ENCODE measurements at regions not wholly inside any gene's neighbourhood (a gene's known extent, or its start where the extent isn't known, plus 50 kb on each side); places are given as distances from the start of the nearest gene placed in this dataset.

DNA sequence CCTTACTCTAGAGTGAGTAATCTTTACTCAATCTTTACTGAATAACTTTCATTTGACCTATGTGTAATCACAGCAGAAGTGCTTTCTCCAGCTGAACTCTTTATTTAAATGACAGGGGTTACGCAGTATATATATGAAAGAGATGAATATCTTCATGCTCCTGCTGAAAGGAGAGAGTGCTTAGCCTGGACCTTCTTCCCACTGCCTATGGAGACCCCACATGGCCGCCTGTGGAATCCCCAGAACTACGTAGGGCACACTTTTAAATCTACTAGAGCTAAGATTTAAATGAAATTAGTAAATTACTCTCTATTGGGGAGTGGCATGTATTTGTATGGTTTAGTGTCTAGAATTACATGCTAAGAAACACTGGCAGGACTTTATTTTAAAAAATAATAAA lies 391.2 kb downstream of the ANKRD50 start:
- no peak for DNase-seq (ENCODE audit: low read depth)

DNA sequence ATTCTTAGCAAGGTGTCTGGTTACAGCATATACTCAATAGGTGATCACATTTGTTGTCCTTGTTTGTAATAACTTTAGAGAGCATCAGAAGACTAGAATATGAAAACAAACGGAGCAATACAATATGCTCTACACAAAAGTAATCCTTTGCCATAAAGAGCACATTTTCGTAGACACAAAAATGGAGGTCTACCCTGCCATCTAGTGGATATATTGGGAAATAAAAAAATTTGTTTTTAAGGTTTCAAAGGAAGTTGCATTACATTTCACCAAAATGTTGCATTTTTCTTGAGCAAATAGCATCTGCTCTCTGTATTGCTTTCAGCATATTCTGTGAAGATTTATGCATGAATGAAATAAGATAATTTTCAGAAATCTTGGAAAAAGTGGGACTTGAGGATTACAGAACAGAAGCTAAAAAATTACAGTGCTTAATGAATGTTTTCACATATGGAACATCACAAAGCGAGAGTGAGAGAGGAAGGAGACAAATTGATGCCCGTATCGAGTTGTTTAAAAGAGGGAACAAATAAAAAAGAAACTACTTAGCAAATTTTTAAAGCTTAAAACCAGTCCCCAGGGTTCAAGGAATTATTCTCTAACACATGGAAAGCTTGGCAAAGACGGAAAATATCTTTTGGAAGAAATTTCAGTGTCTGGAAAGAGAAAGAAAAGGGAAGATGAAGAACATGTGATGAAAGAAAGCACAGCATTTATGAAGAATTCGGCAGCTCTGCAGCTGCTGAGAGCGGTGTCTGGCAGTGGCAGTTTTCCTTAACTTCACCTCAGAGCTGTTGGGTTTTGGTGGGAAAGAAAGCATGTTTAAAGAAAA lies 390.1 kb downstream of the ANKRD50 start:
- DNase-seq (ENCODE audit: low read depth), result no peak

DNA sequence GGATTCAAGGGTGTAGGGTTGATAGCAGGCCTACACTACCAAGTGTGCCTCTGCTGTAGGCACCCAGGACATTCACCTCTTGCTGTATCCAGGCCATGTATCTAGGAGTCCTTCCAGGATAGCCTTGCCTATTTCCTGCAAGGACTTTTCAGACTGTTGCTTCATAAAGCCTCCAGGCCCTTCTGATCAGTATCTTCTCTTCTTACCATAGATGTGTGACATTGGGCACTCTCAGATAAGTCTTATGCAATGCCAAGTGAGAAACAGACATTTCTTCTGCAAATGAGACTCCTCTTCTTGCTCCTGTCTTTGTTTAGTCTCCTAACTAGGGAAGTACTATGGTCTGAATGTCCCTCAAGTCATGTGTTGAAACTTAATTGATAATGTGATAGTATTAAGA lies 386.8 kb downstream of the ANKRD50 start:
- DNase-seq (ENCODE audit: low read depth), result no peak

DNA sequence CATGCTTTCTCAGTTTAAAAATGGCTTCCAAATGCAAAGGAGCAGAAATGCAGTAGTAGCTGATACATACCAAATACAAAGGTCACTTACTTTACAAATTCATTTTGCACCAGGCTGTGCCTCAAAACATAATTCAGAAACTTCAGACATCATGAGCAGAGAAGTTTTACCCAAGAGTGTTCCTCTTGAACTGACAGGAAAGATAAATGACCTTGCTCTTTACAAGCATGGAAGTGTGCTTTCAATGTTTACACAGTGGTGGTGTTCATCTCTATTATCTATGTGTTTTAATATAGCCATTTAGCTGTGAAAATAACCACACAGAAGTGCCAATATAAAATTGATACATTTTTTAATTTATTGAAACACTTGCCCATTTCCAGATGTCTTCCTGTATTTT lies 383.4 kb downstream of the ANKRD50 start:
- DNase-seq (ENCODE audit: low read depth), result no peak

DNA sequence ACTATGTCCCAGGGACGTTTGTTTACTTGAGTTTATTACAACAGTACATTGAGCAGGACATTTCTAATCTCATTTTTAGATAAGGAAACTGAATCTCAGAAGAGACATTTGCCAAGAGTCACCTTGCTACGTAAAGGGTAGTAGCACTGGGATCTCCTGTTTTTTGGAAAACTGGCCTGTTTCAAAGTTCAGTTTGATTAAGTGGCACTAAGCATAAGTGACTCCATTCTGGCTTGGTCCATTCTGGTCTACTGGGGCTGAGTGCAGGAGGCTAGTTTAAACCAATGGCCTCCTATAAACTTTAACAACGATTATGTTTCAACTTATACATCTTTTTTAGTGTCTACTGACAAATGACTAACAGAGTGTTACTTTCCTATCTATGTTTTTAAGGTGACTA lies 382.5 kb downstream of the ANKRD50 start:
- no peak for DNase-seq (ENCODE audit: low read depth)

DNA sequence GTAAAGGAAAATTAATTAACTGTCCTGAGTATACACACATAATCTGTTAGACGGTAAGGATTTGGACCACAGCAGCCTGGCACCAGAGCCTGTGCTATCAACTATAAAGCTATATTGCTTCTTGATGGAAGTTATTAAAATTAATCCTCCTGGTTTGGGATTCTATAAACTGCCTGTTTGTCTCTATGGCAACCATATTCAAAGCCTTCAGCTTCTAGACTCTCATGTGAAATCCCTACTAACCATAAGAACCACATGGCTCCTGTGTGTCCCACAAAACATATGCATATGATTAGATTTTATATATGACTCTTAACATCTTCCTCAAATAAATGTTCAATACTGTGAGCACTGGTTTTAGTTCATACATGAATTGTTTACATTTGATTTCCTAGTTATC lies 380.8 kb downstream of the ANKRD50 start:
- no peak for DNase-seq (ENCODE audit: low read depth)

DNA sequence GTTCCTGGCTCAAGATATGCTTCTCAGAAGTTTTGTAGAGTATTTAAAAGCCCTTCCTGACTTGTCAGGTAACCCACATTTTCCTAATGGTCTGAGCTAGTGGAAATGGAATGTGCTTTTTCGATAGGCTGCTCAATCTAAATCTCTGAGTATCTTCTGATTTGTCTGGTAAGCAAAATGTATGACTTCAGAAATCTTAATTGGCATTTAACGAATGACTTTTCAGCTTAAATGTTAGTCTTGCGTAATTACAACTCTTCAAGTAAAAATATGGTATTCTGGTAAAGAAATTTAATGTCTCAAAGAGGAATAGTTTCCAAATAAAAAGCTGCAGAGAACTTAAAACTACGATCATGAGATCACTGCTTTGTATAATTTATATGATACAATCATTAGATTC lies 379.1 kb downstream of the ANKRD50 start:
- DNase-seq (ENCODE audit: low read depth), result no peak

DNA sequence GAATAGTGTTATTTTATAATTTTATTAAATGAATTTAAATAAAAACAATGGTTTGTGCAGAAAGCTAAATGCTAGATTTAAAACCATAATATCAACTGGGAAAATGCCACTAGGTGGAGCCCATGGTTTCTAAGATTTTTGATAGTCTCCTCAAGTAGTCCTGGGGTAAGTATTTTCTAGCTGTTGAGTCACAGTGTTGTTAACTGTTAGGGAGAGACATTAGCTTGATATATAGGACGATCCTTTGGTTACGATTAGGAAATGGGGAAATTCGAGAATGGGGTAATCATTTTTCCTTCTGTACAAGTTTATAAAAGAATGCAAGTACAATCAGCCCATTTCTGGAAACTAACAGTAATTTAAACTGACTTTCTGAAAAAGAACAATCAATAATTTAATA lies 378.4 kb downstream of the ANKRD50 start:
- DNase-seq (ENCODE audit: low read depth), result no peak

DNA sequence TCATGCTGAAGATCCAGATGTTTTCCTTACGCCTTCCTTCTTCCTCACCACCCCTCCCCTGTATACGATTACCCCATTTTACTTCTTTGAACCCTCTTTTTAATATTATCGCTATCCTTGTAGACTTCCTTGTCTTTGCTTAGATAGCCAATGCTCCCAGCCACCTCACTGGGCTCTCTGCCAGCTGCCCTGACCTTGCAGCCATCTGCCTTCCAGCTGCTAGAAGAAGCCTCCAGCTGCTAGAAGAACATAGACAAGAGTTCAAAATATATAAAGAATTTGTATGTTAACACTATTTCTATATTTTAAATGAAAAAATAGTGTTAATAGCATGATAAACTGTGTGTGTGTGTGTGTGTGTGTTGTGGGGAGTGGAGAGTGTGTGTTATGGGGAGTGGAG lies 374.7 kb downstream of the ANKRD50 start:
- no peak for DNase-seq (ENCODE audit: low read depth)

DNA sequence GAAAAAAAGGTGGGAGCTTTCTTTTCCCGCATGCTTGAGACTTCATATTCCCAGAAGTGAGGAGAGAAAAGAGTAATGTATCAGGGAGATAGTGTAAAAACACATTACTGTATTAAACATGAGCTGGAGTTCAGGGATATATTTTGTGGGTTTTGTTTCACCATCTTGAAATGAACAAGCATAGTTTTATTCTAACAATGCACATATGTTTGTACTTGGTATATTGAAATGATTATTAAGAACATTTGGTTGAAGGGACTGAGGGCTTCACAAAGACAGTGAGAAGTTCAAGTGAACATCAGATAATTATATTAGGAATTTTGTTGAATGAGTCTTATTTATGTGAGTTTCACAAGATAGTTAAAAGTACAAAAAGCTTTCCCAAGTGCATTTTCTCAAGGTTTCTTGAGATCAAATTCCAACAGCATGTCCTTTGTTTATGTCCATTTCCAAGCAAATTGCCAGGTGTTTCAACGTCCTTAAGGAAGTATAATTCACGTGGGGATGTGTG lies 368.8 kb downstream of the ANKRD50 start:
- no peak for DNase-seq (ENCODE audit: low read depth)

DNA sequence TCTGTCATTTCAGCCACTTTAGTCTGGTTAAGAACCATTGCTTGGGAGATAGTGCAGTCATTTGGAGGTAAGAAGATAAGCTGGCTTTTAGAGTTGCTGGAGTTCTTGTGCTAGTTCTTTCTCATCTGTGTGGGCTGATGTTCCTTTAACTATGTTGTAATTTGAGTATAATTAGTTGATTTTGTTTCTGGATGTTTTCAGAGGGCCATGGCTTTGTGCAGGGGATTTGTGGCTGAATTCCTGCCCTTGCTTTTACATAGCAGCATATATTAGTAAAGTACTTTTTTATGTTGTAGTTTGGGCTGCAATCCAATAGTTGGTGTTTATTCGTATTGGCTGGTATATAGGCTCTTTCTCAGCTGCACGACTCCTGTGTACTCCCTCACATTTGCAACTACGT lies 339.6 kb downstream of the ANKRD50 start:
- DNase-seq (ENCODE audit: low read depth), result no peak

DNA sequence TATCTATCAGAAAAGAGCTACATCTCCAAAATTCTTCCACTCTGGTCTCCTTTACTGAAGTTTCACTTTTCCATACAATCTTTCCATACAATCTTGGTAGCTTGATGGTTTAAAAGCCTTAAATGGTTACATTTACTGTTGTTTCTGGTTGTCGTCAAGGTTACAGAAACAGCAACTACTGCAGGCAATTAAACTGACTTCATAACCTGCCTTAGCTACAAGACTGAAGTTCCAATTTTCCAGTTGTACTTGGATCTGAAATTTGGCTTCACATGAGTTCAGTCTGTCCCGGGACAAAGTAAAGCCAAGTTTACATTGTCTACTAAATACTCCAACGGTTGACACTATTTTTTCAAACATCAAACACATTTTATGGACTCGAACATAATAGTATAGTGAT lies 326.4 kb downstream of the ANKRD50 start:
- no peak for DNase-seq (ENCODE audit: low read depth)

DNA sequence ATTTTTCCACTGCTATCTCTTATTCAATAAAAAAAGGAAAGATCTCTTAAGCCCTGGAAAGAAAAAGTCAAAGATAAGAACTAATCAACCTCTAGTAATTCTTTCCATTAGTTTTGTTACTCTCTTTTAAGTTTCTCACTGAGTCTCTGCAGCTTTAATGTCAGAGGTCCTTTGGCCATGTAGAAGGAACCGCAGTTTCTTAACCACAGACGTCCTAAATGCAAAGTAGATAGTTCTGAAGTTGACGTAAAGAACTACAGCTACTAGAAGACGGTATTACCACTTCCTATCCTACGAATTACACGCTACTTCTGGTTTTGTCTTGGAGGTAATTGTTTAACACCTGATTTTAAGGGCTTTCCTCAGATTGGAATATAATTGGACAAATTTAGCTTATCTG lies 325.9 kb downstream of the ANKRD50 start:
- DNase-seq (ENCODE audit: low read depth), result no peak

DNA sequence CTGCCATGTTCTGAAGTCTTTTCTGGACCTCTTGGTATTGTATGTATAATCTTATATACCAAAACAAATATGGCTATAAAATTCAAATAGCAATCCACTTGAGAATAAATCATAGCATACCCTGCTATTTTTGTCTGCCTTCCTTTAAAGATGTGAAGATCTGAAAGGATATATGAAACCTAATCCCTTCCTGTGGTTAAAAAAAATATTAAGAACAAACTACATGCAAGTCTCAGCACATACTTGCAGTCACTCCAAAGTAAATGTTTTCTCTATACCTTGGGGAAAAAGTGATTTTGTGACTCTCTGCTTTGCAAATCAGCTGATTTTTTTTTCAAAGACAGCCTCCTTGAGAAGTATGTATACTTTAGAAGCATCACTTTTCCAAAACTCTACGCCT lies 322.9 kb downstream of the ANKRD50 start:
- no peak for DNase-seq (ENCODE audit: low read depth)

DNA sequence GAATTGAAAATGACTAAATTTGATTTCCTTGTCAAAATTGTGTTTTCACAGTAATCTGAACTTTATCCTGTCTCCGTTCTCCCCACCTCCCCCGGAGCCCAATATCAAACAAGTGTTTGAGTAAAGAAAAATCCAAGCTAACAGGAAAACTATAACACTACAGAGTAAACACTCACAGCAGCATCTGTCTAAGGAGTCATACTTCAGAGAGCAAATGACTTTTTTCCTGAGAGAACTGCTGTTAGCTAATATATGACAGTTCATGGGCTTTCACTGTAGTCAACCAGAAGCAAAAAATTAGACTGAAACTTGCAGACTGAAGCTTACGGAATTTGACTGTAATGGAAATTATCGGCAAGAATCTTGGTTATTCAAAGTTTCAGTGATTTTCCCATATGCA lies 321.7 kb downstream of the ANKRD50 start:
- no peak for DNase-seq (ENCODE audit: low read depth)

DNA sequence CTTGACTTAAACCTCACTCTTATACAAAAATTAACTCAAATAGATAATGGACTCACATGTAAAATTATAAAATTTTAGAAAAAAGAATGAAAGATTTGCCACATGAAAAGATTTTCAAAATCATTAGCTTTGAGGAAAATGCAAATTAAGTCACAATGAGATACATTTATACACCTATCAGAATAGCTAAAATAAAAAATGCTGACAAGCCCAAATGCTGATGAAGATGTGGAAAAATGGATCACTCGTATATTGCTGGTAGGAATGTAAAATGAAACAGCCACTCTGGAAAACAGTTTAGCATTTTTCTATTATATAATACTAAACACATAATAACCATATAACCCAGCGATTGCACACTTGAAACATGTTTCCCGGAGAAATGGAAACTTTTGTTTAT lies 316.2 kb downstream of the ANKRD50 start:
- DNase-seq (ENCODE audit: low read depth), result no peak

DNA sequence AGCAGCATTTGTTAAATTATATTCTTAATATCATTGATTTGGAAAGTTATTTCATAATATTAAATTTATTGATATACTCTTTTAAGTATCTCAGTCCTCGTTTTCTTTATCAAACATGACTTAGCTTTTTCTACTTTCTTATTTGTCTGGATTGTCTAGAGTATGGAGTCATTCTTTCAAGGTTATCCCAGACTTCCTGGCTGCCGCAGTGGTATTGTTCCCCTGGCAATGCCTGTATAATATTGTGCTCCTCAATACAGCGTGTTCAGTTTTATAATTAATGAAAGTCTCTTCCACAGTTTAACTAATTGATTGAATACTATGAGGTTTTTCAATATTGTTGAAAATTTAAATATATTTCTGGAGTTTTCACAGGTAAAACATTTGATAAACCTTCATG lies 310.9 kb downstream of the ANKRD50 start:
- no peak for DNase-seq (ENCODE audit: low read depth)

DNA sequence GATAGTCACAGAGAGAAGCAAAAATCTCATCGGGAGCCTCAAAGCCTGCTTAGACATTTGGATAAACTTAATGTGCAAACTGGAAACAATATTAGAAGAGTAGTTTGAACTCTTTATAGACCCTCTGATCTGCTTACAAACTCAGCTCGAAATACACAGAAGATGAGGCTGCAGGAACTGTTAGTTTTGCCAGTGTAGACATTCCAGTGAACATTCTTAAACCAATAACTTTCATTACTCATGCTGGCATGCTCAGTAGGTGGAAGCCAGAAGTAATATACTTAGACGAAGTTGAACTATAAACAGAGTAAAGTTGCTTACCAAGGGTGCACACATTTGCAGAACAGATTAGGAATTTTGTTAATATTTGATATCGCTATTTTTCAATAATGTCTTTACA lies 303.5 kb downstream of the ANKRD50 start:
- no peak for DNase-seq (ENCODE audit: low read depth)

DNA sequence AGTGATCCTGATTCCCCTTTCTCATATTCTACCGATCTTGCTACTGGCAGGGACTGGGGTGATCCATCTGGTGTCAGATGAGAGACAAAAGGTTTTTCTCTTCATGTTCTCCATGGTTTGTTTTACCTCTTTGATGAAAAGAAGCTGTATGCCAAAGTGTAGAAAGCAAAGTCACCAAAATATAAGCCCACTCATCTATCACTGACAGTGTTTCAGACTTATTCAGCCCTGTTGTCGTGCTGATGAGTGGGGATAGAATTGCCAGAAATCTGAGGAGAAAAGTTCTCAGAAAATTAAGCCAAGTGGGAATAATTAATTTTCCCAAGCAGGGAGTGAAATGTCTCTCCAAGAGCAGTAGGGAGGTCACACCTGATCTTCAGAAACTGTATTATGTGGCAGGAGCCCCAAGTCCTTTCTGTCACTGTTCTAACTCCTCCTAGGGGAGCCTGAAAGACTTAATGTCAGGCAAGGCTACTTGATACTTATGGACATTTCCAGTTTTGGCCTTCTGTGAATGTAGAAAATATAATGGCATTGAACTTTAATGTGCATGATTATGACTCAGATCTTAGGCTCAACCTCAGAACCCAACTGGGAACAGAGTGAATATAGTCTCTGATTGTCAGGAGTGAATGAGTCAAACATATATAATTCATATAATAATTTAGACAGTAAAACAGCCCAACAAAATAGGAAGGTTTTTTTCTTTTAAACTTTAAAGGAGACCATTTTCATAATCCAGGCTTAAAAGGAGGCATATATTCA lies 298.1 kb downstream of the ANKRD50 start:
- no peak for DNase-seq (ENCODE audit: low read depth)

DNA sequence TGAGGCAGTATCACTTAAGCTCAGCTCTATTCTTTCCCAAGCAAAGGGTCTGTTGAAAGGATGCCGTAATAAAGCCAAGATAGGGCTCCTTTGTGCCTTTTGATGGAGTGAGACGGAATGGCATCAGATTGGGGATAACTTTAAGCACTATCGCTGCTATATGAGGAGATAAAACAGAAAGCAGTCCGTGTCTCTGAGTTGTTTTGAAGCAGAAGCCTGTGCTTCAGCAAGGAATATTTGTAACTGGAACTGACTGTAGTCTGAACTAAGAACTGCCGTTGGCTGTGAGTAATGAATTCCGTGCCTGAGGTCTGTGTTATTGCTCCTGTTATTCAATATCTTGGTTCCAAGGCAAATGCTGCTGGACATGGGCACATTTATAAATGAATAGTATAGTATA lies 297.4 kb downstream of the ANKRD50 start:
- no peak for DNase-seq (ENCODE audit: low read depth)

DNA sequence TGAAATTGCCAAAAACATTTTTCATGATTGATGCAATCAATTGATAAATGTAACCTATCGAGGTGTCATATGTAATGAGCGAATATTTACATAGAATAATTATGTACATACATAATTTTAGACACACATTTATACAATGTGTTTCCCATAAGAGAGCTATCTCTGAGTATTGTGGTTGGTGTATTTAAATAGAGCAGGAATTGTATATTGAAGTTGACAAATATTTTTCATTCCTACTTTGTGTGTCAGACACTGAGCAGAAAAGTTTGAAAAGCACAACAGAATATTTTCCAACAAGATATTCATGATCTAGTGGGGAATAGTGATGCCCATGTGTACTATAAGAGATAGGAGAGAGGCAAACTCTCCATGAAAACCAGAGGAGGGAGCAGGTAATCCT lies 295.2 kb downstream of the ANKRD50 start:
- no peak for DNase-seq (ENCODE audit: low read depth)

DNA sequence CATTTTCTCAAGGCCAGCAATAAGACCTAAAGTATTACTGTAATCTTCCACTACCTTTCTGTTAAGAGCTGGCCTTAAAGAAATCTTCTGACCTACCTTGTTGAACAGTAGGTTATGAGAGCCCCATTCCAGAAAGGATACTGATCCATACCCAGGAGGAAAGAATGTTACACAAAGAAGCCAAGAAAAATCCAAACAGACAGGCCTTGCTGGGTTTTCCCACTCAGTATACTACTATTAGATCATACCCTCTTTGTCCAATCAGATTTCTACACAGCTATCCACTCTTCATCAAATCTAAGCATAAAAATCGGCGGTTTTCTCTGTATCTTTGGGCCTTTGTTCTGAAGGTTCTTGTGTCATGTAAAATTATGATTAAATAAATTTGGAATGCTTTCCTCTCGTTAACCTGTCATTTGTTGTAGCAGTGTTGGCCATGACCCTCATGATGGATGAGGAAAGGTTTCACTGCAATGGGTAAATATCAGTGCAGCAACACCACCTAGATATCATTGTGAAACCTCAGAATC lies 292.3 kb downstream of the ANKRD50 start:
- DNase-seq (ENCODE audit: low read depth), result no peak

DNA sequence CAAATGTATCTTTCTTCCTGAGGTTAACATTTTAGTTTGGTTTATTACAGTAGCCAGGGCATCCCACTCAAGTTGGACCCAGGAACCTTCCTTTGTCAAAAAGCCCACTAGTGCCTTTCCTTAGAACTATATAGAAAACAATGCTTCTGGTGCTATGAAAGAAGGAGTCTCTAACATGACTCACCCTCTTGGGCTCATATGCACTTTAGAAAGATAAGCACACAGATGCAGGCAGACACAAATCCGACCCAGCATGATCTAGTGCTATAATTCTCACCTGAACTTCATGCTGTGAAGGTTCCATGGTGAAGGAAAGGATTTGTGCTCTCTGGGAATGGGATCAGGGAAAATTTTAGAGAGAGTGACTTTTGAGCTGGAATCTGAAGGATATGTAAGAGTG lies 289.4 kb downstream of the ANKRD50 start:
- DNase-seq (ENCODE audit: low read depth), result no peak

Data from stimulated activated CD8-positive, alpha-beta memory T cell treated with anti-CD3 and anti-CD28 coated beads, Interleukin-12 subunit alpha, Interleukin-12 subunit beta, amount 100 ng/mL, for 1 hour (primary cell).